Uterus (tissue), 3 donors: ENCODE measurements at regions not wholly inside any gene's neighbourhood (a gene's known extent, or its start where the extent isn't known, plus 50 kb on each side); places are given as distances from the start of the nearest gene placed in this dataset.

Experiments used
- DNase-seq, 2 donors: peaks; one replicate each; pipeline ENCODE4 v3.0.0-alpha.2; 2019 to 2020
- H3K27ac ChIP-seq, 2 donors: fragments of 200-600 bp; sonication (generic); 1 replicate in 1 of 2; 2 replicates in 1 of 2; pipeline ENCODE4 v1.5.1; 2016 to 2018
- H3K27me3 ChIP-seq, 2 donors: fragments of 200-600 bp; sonication (generic); one replicate each; pipeline ENCODE4 v1.5.1; 2018 to 2019; ENCODE audit warnings: control low read depth in 1 of 2
- H3K36me3 ChIP-seq, 2 donors: fragments of 200-600 bp; sonication (generic); one replicate each; pipeline ENCODE4 v1.5.1; 2019; ENCODE audit warnings: control low read depth in 1 of 2
- H3K4me1 ChIP-seq, 2 donors: fragments of 200-600 bp; sonication (generic); one replicate each; pipeline ENCODE4 v1.5.1; 2018 to 2019; ENCODE audit warnings: control low read depth in 1 of 2
- H3K4me3 ChIP-seq, 2 donors: fragments of 200-600 bp; sonication (generic); 1 replicate in 1 of 2; 2 replicates in 1 of 2; pipeline ENCODE4 v1.5.1; 2018 to 2019; ENCODE audit warnings: mild to moderate bottlenecking in 1 of 2
- H3K9me3 ChIP-seq, 2 donors: fragments of 200-600 bp; sonication (generic); one replicate each; pipeline ENCODE4 v1.5.1; 2019; ENCODE audit warnings: control low read depth in 1 of 2
- CTCF ChIP-seq, 4 experiments: fragments of 200-600 bp in 2 of 4; fragments of 450-650 bp in 2 of 4; sonication (generic) in 2 of 4; IDR thresholded peaks; one replicate each; pipeline ENCODE4 v1.5.1; 2016 to 2019; ENCODE audit warnings: antibody characterized with exemption in 4 of 4, mild to moderate bottlenecking in 2 of 4, moderate library complexity in 1 of 4
- POLR2A ChIP-seq, 2 donors: fragments of 450-650 bp; IDR thresholded peaks; one replicate each; pipeline ENCODE4 v1.6.1; 2016; ENCODE audit warnings: antibody characterized with exemption in 2 of 2, mild to moderate bottlenecking in 1 of 2, moderate library complexity in 1 of 2
- intact Hi-C: fragments of 100-400 bp; cut with DNase I; formaldehyde crosslinking; loops from one replicate; pipeline ENCODE4 v1.15.1; 2023; ENCODE audit warnings: low total_unique reads
- donor health status: DM: yes; HTN: yes; CAD: no.

GRCh38 chr3:144041960-144042556 lies 70.4 kb downstream of the DIPK2A start:
- Histone ChIP-seq H3K36me3 (no peaks in the 10 kb centered on the region), H3K4me3 (no peak overlapping the region), H3K27ac (no peak overlapping the region), H3K4me1 (no peaks in the 10 kb centered on the region), H3K9me3 (no peaks in the 10 kb centered on the region), H3K27me3 (no peaks in the 10 kb centered on the region)
- no peak for DNase-seq
- intact Hi-C loops, result no loop called here
- no peak for TF ChIP-seq CTCF (IDR thresholded peaks at IDR 0.05)
- no peak for TF ChIP-seq POLR2A (IDR thresholded peaks at IDR 0.05)

GRCh38 chr3:144045766-144046165 lies 74.1 kb downstream of the DIPK2A start:
- Histone ChIP-seq H3K27me3 (no peaks in the 10 kb centered on the region), H3K4me1 (no peaks in the 10 kb centered on the region), H3K9me3 (no peaks in the 10 kb centered on the region), H3K4me3 (no peak overlapping the region), H3K36me3 (no peaks in the 10 kb centered on the region), H3K27ac (no peak overlapping the region)
- TF ChIP-seq POLR2A (IDR thresholded peaks at IDR 0.05), result no peak
- no peak for DNase-seq
- intact Hi-C loops, result no loop called here

- TF ChIP-seq POLR2A (IDR thresholded peaks at IDR 0.05) (no peak), CTCF (IDR thresholded peaks at IDR 0.05) (no peak)
- DNase-seq, result no peak
- Histone ChIP-seq H3K36me3 (no peaks in the 10 kb centered on the region), H3K27ac (no peak overlapping the region), H3K9me3 (no peaks in the 10 kb centered on the region), H3K4me1 (no peaks in the 10 kb centered on the region), H3K4me3 (no peak overlapping the region), H3K27me3 (no peaks in the 10 kb centered on the region)
- intact Hi-C loops, result no loop called here
Observed at GRCh38 chr3:144049374-144049773, 77.8 kb downstream of the DIPK2A start.

GRCh38 chr3:144051211-144051610 lies 79.6 kb downstream of the DIPK2A start:
- no peak for DNase-seq
- intact Hi-C loops, result no loop called here
- TF ChIP-seq CTCF (IDR thresholded peaks at IDR 0.05), result no peak
- TF ChIP-seq POLR2A (IDR thresholded peaks at IDR 0.05), result no peak
- no peaks in the 10 kb centered on the region for H3K4me1 ChIP-seq
- H3K9me3 ChIP-seq, result no peaks in the 10 kb centered on the region
- no peak overlapping the region for H3K4me3 ChIP-seq
- no peak overlapping the region for H3K27ac ChIP-seq
- no peaks in the 10 kb centered on the region for H3K36me3 ChIP-seq
- no peaks in the 10 kb centered on the region for H3K27me3 ChIP-seq

GRCh38 chr3:144052275-144052674 lies 80.7 kb downstream of the DIPK2A start:
- Histone ChIP-seq H3K36me3 (no peaks in the 10 kb centered on the region), H3K9me3 (no peaks in the 10 kb centered on the region), H3K4me3 (no peak overlapping the region), H3K27me3 (no peaks in the 10 kb centered on the region), H3K4me1 (no peaks in the 10 kb centered on the region), H3K27ac (no peak overlapping the region)
- DNase-seq, result no peak
- TF ChIP-seq CTCF (IDR thresholded peaks at IDR 0.05), result no peak
- TF ChIP-seq POLR2A (IDR thresholded peaks at IDR 0.05), result no peak
- intact Hi-C loops, result no loop called here

- no peaks in the 10 kb centered on the region for H3K27me3 ChIP-seq
- intact Hi-C loops, result no loop called here
- H3K27ac ChIP-seq, result no peak overlapping the region
- H3K4me1 ChIP-seq, result no peaks in the 10 kb centered on the region
- DNase-seq, result no peak
- H3K36me3 ChIP-seq, result no peaks in the 10 kb centered on the region
- no peak overlapping the region for H3K4me3 ChIP-seq
- no peaks in the 10 kb centered on the region for H3K9me3 ChIP-seq
- no peak for TF ChIP-seq CTCF (IDR thresholded peaks at IDR 0.05)
Observed at GRCh38 chr3:144053121-144053520, 81.5 kb downstream of the DIPK2A start.
